GM21360 (cell line): ENCODE measurements at regions not wholly inside any gene's neighbourhood (a gene's known extent, or its start where the extent isn't known, plus 50 kb on each side); places are given as distances from the start of the nearest gene placed in this dataset.

Experiments
- ATAC-seq: cut with Tn5 transposase; IDR thresholded peaks from one replicate; pipeline ENCODE4 v1.9.1; 2021; ENCODE audit warnings: mild to moderate bottlenecking, moderate library complexity; ENCODE audit not compliant: unreplicated experiment

DNA sequence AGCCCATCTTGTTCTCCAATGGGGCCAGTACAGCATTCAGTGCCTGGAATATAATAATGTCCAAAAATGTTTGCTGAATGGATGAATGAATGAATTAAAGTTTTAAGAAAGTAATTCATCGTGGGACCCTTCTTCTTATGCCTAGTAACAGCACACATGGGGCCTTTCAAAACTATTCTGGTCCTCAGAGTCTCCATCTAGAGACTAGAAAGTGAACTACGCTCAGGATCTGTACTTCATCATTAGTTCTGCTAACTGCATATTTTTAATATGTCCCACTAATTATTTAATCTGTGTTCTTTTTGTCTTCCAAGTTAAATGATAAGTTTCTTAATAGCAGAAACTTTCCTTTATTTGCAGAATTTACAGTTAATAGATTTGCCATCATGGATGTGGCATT is 172.5 kb downstream of the SMAD2 start:
- no peak for ATAC-seq

DNA sequence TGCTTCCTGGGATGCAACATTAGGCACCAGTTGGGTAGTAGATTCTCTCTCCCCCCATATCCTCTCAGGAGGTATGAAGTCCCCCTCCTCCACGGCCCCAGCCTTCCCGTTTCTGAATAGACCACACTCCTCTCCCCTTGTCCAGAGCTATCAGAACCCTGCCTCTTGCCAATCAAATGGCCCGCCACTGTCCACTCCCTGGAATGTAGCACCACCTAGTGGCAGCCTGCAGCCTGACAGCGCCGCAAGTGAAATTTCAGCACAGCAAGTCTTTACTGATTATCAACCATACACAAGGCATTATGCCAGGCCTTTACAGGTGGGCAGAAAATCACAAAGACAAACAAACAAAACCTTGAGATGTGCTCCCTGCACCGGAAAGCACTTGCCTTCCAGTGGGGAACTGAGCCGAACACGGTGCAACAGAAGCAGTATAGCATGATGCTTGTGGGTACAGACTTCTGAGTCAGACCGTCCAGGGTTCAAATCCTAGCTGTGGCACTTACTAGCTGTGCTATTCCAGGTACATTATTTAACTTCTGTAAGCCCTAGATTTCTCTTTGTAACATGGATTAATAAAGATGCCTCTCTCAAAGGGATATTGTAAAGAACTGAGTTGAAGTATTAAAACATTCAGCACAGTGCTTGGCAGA is 174.0 kb downstream of the SMAD2 start:
- no peak for ATAC-seq

DNA sequence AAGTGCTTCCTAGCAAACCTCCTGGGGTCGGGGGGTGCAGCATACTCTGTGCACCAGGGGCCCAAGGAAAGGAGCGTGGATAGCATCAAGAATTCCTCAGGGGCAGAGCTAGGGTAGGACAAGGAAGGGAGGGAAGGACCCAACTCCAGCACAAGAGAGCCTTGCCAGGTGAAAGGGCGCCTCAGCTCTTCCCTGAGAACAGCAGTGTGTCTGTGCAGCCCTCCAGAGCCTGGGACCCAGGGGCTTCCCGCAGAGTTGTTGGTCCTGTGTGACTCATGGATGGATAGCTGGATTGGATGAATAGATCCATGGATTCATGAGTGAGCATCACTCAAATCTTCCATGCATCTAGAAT is 175.4 kb downstream of the SMAD2 start:
- ATAC-seq, result no peak

DNA sequence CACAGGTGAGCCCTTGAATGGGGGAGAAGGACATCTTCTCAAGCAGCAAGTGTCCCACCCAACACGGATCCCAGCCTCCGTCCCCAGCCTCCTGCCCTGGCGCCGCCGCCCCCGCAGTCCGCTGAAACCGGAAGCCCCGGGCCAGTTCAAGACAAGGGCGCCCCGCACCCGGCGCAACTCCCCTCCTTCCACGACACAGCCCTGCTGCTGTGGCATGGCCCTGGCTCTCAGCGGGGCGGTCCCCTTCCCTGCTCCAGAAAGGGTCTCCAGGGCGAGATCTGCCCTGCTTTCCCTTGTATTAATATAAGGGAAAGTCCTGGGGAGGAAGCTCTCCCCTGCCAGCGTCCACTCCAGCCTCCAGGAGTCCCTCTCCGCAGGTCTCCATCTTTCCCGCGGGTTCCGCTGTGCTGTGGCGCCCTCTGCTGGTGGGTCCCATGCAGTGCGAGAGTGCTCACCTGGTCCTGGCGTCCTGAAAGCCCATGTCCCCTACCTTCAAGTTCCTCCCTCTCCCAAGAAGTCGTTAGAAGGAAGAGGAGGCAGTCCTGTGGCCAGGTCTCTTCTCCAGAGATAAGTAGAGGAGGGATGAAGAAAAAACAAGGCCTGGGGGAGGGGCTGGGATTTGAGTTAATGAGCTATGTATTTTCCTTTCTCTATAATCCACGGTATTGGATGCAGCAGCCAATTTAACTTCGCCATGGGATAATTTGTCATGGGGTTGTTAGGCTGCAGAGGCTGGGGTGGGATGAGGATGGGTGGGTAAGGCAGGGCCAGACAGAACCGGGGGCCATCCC is 176.0 kb downstream of the SMAD2 start:
- ATAC-seq, result no peak

DNA sequence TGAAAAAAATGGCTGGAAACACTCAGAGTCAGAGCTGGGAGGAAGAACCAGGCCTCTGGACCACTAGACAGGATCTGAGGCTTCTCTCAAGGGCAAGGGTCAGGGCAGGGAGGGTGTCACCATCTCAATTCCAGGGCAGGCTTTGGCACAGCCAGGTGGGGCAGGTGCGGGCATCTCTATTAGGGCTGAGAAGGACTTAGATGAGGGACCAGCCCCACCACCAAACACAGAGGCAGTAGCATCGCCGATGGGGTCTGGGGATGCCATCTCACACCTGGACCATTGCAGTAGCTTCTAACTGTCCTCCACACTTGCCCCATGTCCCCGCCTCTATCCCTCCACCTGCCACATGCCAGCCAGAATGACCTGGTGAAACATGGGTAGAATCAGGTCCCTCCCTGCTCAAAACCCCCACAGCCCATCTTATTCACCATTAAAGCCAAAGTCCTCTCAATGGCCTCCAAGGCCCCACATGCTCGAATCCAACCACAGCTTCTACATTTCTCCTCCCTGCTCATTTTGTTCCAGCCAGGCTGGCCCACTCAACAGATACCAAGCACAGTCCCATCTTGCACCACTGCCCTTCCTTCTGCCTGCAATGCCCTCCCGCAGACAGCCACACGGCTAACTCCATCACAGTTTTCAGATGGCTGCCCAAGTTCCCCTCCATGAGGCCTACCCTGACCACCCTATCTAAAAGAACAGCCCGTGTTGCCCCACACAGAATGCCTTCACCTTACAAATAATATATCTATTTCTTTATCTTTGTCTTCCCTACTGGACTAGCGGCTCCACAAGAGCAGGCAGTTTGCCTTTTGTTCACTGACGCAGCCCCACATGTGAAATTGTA is 177.4 kb downstream of the SMAD2 start:
- no peak for ATAC-seq

DNA sequence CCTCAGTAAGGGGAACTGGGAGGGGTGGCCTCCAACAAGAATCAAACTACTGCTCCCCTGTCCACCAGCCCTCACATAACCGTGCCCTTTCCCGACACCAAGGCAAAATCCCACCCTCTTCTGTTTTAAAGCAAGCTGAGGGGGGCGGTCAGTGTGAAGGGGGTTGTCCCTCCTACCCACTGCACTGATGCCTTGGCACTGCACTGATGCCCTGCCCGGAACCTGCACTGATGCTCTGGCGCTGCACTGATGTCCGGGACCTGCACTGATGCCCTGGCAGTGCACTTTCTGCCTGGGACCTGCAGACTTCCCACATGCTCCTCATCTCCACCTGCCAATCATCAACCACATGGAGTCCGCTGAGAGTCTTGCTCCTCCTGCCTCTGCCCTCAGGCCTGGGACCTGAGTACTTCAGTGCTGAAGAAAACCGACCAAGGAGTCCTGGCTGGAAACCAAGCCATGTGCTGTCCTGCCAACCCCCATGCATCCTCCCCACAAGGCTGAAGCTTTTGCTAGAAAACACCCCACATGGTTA is 179.5 kb downstream of the SMAD2 start:
- no peak for ATAC-seq

DNA sequence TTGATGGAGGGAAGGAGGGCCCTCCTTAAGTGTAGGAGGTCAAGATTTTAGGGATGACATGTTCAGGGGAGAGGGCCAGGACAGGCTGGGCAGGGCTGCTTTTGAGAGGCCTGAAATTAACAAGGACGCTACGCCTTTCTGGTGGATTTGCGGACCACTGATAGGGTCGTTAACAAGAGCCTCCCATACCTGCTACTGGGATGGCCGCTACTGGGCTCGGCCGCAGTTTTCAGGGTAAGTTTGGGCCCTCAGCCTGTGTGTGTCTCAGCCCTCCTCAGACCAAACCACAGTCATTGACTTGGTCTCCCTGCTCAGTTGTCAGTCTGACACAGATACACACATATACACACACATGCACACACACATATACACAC is 180.9 kb downstream of the SMAD2 start:
- no peak for ATAC-seq

DNA sequence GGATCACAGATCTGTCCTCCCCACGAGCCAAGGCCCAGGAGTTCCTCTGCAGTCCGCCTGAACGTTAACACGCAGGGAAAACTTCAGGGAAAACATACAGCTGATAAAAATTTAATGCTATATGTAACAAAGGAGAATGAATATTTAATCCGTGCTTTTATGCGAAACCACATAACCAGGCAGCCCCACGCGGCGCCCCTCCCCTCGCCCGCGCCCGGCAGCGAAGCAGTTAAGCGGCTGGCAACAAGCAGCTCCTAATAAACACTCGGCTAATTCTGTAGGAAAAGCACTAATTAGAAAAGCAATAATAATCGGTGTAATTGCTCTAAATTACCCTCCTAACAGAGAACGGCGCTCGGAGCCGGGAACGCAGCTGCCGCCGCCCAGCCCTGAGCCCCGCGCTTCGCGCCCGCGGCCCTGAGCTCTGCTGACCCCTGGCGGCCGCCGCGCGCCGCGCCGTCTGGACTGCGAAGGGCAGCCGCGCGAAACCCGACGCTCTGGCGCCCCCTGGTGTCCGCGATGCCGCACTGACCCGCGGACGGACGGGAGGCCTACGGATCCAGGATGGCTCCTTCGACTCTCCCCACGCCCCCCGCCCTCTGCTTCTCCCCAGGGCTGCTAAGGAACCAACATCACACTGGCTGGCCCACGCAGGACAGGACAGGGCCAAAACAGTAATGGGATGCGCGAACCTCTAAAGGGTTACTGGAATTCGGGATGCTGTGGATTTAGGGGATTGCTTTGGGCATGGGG is 181.4 kb downstream of the SMAD2 start:
- peak; percentile 76 for ATAC-seq

DNA sequence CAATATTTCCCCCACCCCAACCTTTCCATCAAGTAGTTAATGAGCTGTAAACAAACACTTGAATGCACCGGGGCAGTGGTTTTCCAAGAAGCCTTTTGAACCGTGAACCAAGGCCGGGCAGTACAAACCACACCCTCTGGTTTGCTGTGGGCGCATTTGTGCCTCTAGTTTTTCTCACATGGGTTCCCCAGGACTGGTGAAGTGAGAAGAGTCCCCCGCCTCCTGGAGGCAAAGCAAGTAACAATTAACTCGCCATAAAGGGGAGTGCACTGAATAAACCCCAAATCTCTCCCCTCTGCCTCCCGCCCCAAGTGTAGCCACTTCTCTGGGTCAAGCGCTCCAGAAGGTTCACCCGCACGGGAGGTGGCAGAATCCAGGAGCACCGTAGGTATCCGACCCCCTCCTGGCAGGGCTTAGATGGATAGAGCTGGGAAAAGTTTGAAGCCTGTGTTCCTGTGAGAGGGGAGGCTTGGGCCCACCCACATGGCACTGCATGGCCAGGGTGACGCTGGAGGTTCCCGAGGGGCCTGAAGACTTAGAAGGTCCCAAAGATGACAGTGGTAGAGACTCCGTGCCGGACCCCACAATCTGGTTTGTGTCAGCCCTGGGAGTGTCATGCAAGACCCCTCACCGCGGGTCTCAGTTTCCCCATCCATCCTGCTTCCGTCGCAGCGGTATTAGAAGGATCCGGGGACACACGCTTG is 182.2 kb downstream of the SMAD2 start:
- ATAC-seq, result no peak

DNA sequence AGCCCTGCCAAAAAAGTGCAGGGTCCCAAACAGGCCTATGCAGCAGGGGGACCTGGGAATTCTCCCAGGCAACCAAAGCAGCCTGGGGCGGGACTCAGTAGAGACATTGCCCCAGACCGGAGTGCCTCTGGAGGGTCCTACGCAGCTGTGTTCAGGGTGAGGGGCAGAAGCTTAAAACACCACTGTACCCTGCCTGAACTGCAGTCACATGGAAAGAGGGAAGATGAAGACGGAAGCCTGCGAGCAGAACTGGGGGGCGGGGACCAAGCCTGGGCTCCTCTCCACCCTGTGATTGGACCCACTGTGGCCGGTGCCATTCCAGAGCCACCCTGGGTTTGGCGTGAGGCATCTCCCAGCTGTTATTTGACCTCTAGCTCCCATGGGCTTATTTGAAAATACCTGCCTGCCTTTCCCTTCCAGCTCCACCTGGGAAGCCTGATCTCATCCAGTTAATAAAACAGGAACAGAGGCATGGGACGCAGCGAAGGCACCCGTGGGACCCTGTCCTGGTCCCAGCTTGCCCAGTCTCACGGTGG is 183.1 kb downstream of the SMAD2 start:
- ATAC-seq, result no peak

DNA sequence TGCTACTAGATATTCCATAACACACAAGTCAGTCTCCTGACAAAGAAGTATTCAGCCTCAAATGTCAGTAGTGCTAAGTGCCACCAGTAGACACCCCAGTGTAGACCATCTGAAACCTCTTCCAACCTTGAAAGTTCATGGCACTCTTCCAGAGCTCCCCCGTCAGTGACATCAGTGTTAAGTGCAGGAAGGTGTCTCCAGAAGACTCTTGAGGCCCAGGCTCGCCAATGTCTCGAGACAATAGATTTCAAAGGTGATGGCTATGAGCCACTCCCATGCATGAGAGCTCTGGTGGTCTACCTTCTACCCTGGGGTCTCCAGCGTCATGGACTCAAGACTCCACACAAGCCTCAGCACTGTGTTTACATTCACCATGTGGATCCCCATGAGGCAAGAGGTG is 183.8 kb downstream of the SMAD2 start:
- no peak for ATAC-seq

DNA sequence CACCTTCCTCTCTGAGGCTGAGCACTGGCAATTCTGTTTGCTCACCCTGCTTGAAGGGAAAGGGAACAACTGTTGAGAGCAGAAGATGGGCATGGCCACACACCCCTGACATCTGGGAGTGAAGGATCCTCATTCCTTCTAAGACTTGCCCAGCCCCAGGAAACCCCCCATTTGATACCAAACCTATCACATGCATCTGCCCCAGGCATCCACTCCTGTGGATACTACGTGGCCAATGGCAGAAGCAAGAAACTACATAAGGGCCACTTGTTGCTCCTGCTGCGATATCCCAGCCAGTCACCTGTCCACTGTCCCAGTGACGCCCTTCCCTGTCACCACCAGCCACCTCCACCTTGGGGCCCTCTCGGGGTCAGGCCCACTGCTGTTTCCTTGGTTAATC is 185.2 kb downstream of the SMAD2 start:
- no peak for ATAC-seq

DNA sequence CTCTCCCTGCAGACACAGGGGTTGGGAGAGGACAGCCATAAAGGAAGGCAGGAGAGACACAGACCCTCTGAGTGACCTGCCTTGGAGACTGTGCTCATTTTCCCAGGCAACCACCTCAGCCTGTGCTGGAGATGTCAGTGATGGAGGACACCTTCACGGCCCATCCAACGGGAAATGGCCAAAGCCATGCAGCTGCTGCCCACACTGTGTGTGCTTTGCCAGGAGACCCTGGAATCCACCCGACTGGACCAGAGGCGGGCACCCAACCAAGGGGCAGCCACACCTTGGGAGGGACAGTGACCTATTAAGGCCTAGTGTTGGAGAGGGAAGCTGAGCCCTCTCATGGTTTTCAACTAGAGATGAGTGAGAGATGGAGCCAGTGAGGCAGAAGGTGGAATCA is 192.5 kb downstream of the SMAD2 start:
- ATAC-seq, result no peak

DNA sequence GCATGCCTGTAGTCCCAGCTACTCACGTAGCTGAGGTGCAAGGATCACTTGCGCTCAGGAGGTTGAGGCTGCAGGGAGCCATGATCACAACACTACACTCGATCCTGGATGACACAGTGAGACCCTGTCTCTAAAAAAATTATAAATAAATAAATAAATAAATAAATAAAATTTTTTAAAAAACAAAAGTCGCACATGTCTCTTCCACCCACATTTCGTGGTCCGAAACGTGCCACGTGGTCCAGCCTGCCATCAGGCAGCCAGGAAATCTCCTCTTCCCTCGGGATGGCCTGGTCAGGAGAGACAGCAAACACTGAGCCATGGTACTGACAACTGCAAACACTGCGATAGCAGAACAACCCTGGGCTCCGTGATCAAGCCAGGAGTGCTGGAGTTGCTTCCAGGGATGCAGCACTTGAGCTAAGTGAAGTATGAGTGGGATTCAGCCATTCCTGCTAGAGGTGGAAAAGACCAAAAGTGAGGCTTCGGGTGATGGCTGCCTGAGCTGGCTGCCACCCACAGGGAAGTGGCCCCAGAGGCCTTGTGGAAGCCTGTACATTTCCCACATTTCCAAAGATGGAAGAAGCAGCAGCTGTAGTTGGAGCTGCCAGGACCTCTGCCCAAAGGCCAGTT is 193.1 kb downstream of the SMAD2 start:
- no peak for ATAC-seq

DNA sequence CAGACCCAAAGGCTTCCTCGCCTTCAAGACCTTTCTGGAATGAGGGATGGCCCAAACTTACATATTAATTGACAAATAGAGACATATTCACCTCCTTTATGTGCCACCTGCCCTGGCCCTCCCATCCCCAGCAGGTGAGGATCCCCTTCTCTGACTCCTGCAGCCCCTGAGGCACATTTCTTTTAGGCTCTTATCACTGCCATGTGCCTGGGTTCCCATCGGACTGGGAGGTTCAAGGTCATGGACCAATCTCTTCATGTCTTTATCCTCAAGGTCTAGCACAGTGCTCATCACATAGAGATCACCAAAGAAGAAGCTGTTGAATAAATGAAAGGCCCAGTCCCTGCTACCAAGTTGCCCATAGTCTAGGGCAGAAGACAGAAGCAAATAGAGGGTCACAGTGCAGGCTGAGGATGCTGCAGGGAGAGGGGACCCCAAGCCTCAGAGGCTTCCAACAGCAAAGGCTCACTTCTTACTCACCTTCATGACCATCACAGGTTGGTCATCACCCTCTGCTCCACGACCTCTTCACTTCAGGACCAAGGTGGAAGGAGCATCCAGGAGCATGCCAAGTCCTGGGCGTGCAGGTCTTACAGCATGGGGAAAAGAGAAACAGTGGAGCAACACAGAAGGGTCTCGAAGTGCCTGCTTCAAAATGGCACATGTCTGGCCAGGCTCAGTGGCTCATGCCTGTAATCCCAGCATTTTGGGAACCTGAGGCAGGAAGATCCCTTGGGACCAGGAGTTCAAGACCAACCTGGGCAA is 193.9 kb downstream of the SMAD2 start:
- ATAC-seq, result no peak

DNA sequence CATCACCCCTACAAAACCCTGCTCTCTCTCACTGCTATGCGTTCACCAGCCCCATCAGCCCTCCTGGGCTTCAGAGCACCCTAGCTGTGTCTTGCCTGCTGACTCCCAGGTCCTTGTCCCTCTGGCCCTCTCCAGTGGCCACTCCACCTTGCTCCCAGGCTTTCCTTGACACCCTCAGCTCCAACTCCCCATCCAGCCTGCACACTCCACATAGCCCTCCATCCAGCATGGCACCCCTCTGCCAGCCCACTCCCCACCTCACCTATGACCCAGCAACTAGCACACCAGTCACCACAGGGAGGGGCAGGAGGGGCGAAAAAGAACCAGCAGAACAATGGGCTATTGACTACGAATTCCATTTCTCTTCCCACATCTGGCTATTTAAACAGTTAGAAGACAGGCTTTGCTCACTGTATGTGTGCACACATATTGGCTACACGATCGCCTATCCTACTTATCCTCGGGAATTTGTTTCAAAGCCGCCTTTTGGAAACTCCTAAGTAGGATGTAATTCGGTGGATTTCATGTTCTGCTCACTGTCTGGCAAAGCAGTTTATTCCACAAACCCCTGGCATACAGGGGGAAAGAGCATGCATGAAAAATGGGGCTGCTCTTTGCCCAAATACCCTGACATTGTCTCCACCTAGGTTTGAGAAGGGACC is 195.3 kb downstream of the SMAD2 start:
- ATAC-seq, result no peak

DNA sequence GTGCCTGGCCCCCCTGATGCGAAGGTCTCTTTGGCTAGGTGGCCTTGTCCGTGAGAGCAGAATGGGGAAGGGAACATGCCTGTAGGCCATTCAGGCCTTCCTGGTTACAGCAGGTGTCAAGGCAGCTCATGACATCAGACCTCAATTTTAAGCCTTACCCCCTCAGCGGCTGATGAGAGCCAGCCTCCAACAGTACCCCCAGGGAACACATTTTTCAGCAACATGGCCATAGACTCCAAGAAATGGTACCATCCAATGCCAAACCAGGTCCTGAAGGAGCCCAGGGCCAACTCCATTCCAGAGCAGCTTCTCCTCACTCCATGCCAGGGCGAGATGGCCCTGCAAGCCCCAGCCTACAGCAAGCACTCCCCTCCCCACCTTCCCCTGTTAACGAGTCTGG is 199.2 kb downstream of the SMAD2 start:
- ATAC-seq, result no peak

DNA sequence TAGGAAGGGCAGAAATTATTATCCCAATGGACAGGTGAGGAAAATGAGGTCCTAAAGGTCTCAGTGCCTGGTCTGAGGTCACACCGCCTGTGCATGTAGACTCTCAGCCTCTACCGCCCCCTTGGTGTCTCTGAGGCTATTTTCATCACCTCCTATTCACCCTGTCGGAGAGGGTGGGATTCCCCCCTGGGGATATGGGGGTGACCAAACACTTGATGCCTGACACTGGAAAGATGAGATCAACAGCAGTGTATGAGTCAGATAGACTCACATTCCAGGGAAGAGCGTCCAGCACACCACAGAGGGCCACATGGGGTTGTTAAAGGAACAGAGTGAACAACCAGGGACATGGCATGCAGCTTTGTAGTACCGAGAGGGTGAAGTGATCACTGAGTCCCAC is 199.7 kb downstream of the SMAD2 start:
- ATAC-seq, result no peak
